DMS 273 treated with DMSO at 0.1 percent for 48 hours (cell line): ENCODE measurements at regions not wholly inside any gene's neighbourhood (a gene's known extent, or its start where the extent isn't known, plus 50 kb on each side); places are given as distances from the start of the nearest gene placed in this dataset.

Experiments
- DNase-seq: peaks from one replicate; lab custom pipeline; 2025; lab: John Stamatoyannopoulos, UW

- DNase-seq, result no peak
Measured at GRCh38 chr13:34628209-34628682, 313.8 kb upstream of the NBEA start.

- no peak for DNase-seq
Measured at GRCh38 chr13:34634448-34634847, 307.6 kb upstream of the NBEA start.

- DNase-seq, result no peak
Measured at GRCh38 chr13:34637138-34637537, 304.9 kb upstream of the NBEA start.

GRCh38 chr13:34637636-34638035 lies 304.4 kb upstream of the NBEA start:
- no peak for DNase-seq

- no peak for DNase-seq
Measured at GRCh38 chr13:34638897-34639296, 303.2 kb upstream of the NBEA start.

- DNase-seq, result no peak
Measured at GRCh38 chr13:34640179-34640992, 301.7 kb upstream of the NBEA start.

- no peak for DNase-seq
Measured at GRCh38 chr13:34640993-34641330, 301.1 kb upstream of the NBEA start.

- DNase-seq, result no peak
Measured at GRCh38 chr13:34647379-34648150, 294.5 kb upstream of the NBEA start.

GRCh38 chr13:34654203-34654602 lies 287.9 kb upstream of the NBEA start:
- no peak for DNase-seq

- DNase-seq, result no peak
Measured at GRCh38 chr13:34654647-34655046, 287.4 kb upstream of the NBEA start.

- no peak for DNase-seq
Measured at GRCh38 chr13:34655554-34655953, 286.5 kb upstream of the NBEA start.

- DNase-seq, result no peak
Measured at GRCh38 chr13:34657716-34658115, 284.4 kb upstream of the NBEA start.

- DNase-seq, result no peak
Measured at GRCh38 chr13:34667286-34668218, 274.5 kb upstream of the NBEA start.

- no peak for DNase-seq
Measured at GRCh38 chr13:34671137-34671536, 270.9 kb upstream of the NBEA start.

GRCh38 chr13:34672631-34673030 lies 269.4 kb upstream of the NBEA start:
- no peak for DNase-seq

GRCh38 chr13:34675626-34676025 lies 266.4 kb upstream of the NBEA start:
- DNase-seq, result no peak

GRCh38 chr13:34678154-34678553 lies 263.9 kb upstream of the NBEA start:
- no peak for DNase-seq

- DNase-seq, result no peak
Measured at GRCh38 chr13:34681405-34681955, 260.6 kb upstream of the NBEA start.

GRCh38 chr13:34695063-34695462 lies 247.0 kb upstream of the NBEA start:
- no peak for DNase-seq

GRCh38 chr13:34696296-34696695 lies 245.8 kb upstream of the NBEA start:
- DNase-seq, result no peak

- DNase-seq, result no peak
Measured at GRCh38 chr13:34696741-34697140, 245.3 kb upstream of the NBEA start.

GRCh38 chr13:34698945-34699344 lies 243.1 kb upstream of the NBEA start:
- no peak for DNase-seq
